ENCODE measurements at regions not wholly inside any gene's neighbourhood (a gene's known extent, or its start where the extent isn't known, plus 50 kb on each side); places are given as distances from the start of the nearest gene placed in this dataset.

GRCh38 chr16:86203557-86204275, 304.8 kb downstream of the IRF8 start:
- TF ChIP-seq CTCF (IDR thresholded peaks at IDR 0.05) (no peak), POLR2AphosphoS5 (IDR thresholded peaks at IDR 0.05; ENCODE audit: low read depth, low read length) (no peak), REST (IDR thresholded peaks at IDR 0.05; ENCODE audit: insufficient read depth in 1 of 2, low read depth in 2 of 2, low read length in 1 of 2) (no peak)

Measured in Panc1 (cell line).